ENCODE measurements at regions not wholly inside any gene's neighbourhood (a gene's known extent, or its start where the extent isn't known, plus 50 kb on each side); places are given as distances from the start of the nearest gene placed in this dataset.

GRCh38 chr2:43006834-43007543, 214.6 kb upstream of the HAAO start:
- no peak for TF ChIP-seq CTCF (IDR thresholded peaks at IDR 0.05)
- TF ChIP-seq POLR2A (IDR thresholded peaks at IDR 0.05) = no peak
- TF ChIP-seq EP300 (IDR thresholded peaks at IDR 0.05) = no peak

Measured in tibial nerve (tissue), 4 donors.